LNCAP (cell line): ENCODE measurements at regions not wholly inside any gene's neighbourhood (a gene's known extent, or its start where the extent isn't known, plus 50 kb on each side); places are given as distances from the start of the nearest gene placed in this dataset.

ENCODE experiments used
- CTCF ChIP-seq: fragments of 450-650 bp; IDR thresholded peaks from 2 replicates; pipeline ENCODE4 v1.5.1; 2017; ENCODE audit warnings: mild to moderate bottlenecking

GRCh38 chr16:77070683-77071082, 120.3 kb upstream of the MON1B start:
- TF ChIP-seq CTCF: no peak

- TF ChIP-seq CTCF: no peak
Measured at GRCh38 chr16:77076839-77077238, 114.2 kb upstream of the MON1B start.

- no peak for TF ChIP-seq CTCF
Measured at GRCh38 chr16:77077256-77077922, 113.6 kb upstream of the MON1B start.

- TF ChIP-seq CTCF: no peak
Measured at GRCh38 chr16:77085981-77086380, 105.0 kb upstream of the MON1B start.

- no peak for TF ChIP-seq CTCF
Measured at GRCh38 chr16:77090062-77090461, 100.9 kb upstream of the MON1B start.

GRCh38 chr16:77093309-77093708, 97.7 kb upstream of the MON1B start:
- no peak for TF ChIP-seq CTCF

GRCh38 chr16:77093999-77094398, 97.0 kb upstream of the MON1B start:
- no peak for TF ChIP-seq CTCF

GRCh38 chr16:77111056-77111565, 79.9 kb upstream of the MON1B start:
- TF ChIP-seq CTCF: no peak
